ENCODE measurements at regions not wholly inside any gene's neighbourhood (a gene's known extent, or its start where the extent isn't known, plus 50 kb on each side); places are given as distances from the start of the nearest gene placed in this dataset.

DNA sequence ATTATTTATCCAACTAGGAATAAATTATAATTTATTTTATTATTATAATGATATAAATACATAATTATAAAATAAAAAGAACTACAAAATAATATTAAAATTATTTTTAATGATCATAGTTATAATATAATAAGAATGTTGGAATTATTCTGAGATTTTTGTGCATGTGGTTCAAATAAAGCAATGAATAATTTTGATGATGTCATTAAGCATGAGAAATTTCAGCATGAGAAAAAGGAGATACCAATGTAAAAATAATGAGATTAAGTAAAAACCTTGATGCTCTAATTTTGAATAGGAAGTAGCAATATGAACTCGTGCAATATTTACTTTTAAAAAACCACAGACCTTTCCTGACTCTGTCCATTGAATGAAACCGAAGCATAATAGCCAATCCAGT, 181.8 kb upstream of the MTNR1B start:
- no peaks in the 10 kb centered on the region for H3K36me3 ChIP-seq (replicated peaks)
- H3K27me3 ChIP-seq (replicated peaks), result no peaks in the 10 kb centered on the region
- in situ Hi-C loops (cut with HindIII; ENCODE audit: low pct_ligation_motif_present, low sequenced_read_pairs), result no loop called here
- no peak for DNase-seq
- TF ChIP-seq, protein P1, sequence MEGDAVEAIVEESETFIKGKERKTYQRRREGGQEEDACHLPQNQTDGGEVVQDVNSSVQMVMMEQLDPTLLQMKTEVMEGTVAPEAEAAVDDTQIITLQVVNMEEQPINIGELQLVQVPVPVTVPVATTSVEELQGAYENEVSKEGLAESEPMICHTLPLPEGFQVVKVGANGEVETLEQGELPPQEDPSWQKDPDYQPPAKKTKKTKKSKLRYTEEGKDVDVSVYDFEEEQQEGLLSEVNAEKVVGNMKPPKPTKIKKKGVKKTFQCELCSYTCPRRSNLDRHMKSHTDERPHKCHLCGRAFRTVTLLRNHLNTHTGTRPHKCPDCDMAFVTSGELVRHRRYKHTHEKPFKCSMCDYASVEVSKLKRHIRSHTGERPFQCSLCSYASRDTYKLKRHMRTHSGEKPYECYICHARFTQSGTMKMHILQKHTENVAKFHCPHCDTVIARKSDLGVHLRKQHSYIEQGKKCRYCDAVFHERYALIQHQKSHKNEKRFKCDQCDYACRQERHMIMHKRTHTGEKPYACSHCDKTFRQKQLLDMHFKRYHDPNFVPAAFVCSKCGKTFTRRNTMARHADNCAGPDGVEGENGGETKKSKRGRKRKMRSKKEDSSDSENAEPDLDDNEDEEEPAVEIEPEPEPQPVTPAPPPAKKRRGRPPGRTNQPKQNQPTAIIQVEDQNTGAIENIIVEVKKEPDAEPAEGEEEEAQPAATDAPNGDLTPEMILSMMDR (IDR thresholded peaks at IDR 0.05; ENCODE audit: low read depth, low read length, missing control alignments), result no peak
- no peak overlapping the region for H3K27ac ChIP-seq
- H3K4me3 ChIP-seq (ENCODE audit: low read depth, low read length), result no peak overlapping the region

DNA sequence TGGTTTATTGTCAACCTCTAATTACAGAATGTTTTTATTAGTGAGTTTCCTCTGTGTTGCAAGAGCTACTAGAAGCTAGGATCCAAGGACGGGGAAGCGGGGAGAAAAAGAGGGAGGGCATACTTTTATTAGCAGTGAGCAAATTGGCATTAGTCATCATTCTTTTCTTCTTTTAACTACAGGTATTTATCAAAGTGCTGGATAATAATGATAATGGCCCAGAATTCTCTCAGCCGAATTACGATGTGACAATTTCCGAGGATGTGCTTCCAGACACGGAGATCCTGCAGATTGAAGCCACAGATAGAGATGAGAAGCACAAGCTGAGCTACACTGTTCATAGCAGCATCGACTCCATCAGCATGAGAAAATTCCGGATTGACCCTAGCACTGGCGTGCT, 179.7 kb upstream of the MTNR1B start:
- in situ Hi-C loops (cut with HindIII; ENCODE audit: low pct_ligation_motif_present, low sequenced_read_pairs), result no loop called here
- TF ChIP-seq, protein P1 (IDR thresholded peaks at IDR 0.05; ENCODE audit: low read depth, low read length, missing control alignments), result no peak
- Histone ChIP-seq H3K27me3 (replicated peaks) (no peaks in the 10 kb centered on the region), H3K36me3 (replicated peaks) (no peaks in the 10 kb centered on the region), H3K4me3 (ENCODE audit: low read depth, low read length) (no peak overlapping the region), H3K27ac (no peak overlapping the region)
- no peak for DNase-seq

DNA sequence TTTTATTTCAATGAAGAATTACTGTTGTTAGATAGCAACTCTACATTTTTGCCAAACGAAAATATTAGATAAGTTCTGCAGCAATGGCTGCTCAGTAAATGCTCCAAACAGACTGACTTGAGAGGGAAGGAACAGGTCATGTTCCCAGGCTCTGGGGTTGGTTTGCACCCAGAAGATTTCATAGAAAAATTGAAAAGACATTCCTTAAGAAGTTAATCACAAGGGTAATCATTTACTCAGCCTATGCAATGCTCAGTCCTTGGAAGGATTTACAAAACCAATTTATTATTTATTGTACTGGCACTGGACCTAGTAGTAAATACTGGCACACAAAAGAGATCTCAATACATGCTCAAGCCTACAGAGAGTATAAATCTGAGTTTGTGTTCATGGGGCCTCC, 179.1 kb upstream of the MTNR1B start:
- no peak for DNase-seq
- Histone ChIP-seq H3K27me3 (replicated peaks) (no peaks in the 10 kb centered on the region), H3K36me3 (replicated peaks) (no peaks in the 10 kb centered on the region), H3K27ac (no peak overlapping the region), H3K4me3 (ENCODE audit: low read depth, low read length) (no peak overlapping the region)
- in situ Hi-C loops (cut with HindIII; ENCODE audit: low pct_ligation_motif_present, low sequenced_read_pairs), result no loop called here
- TF ChIP-seq, protein P1 (IDR thresholded peaks at IDR 0.05; ENCODE audit: low read depth, low read length, missing control alignments), result no peak

DNA sequence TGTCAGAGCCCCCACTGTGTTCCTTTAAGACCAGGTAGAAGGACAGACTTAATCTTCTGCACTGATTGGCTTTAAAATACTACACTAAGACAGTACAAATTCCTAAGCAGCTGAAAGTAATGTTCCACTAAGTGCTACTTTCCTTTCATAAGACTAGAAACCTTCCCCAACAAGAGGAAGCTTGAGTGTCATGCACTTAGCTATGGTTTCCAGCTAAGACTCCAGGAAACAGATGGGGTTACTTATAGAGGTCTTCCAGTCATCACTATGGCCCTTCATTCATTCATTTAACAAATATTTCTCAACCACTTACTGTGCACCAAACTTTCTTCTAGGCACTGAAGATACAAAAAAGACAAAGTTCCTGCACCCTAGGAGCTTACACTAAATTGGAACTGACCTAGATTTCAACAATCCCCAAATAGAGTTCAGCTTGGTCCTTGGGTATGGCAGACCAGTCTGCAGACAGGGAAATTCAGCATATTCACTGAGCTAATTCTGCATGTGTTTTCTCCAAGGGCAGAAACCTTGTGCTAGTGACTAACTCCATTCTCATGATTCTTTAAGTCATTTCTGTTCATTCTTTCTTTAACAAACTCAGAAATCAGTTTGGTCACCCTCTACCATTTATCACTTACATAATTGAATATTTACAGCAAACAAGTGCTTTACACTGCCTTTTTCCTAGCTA, 178.4 kb upstream of the MTNR1B start:
- H3K36me3 ChIP-seq (replicated peaks), result no peaks in the 10 kb centered on the region
- in situ Hi-C loops (cut with HindIII; ENCODE audit: low pct_ligation_motif_present, low sequenced_read_pairs), result no loop called here
- TF ChIP-seq, protein P1 (IDR thresholded peaks at IDR 0.05; ENCODE audit: low read depth, low read length, missing control alignments), result no peak
- H3K4me3 ChIP-seq (ENCODE audit: low read depth, low read length), result no peak overlapping the region
- no peaks in the 10 kb centered on the region for H3K27me3 ChIP-seq (replicated peaks)
- H3K27ac ChIP-seq, result no peak overlapping the region
- DNase-seq, result no peak

DNA sequence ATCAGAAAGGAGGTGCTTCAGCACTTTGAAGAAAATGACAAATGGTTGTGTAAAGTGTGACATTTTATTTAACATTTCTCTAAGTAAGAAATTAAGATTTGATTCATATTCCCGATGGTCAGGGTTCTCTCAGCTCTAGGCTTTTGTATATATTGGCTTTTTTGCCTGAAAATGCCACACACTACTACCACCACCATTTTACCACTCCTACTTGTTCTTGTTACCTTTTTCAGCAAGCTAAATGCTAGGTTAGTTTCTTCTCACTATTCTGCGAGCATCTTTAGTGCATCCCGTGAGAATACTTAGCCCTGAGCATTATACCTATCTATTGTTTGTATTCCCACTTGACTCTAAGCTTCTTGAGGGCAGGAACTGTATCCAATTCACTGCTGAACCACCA, 177.6 kb upstream of the MTNR1B start:
- no peak for DNase-seq
- no peak overlapping the region for H3K4me3 ChIP-seq (ENCODE audit: low read depth, low read length)
- TF ChIP-seq, protein P1 (IDR thresholded peaks at IDR 0.05; ENCODE audit: low read depth, low read length, missing control alignments), result no peak
- H3K27ac ChIP-seq, result no peak overlapping the region
- in situ Hi-C loops (cut with HindIII; ENCODE audit: low pct_ligation_motif_present, low sequenced_read_pairs), result no loop called here
- H3K36me3 ChIP-seq (replicated peaks), result no peaks in the 10 kb centered on the region
- H3K27me3 ChIP-seq (replicated peaks), result no peaks in the 10 kb centered on the region

DNA sequence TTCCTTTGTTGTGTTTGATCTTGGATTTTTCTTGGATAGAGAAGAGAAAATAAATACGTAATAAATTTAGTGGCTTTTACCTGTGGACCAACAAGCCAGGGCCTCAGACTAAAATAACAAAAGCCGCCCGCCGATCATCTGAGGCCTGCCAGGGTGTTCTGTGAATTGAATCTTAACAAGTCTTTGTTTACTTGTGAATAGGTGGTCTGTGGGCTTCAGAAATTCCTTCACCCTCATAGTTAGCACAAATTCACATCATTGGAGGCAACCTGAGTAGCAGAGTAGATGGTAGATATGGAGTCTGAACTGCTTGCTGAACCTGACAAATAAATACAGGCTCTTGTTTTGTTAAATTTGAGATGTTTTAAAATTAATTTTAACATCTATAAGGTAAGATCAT, 176.3 kb upstream of the MTNR1B start:
- Histone ChIP-seq H3K4me3 (ENCODE audit: low read depth, low read length) (no peak overlapping the region), H3K27me3 (replicated peaks) (no peaks in the 10 kb centered on the region), H3K27ac (no peak overlapping the region), H3K36me3 (replicated peaks) (no peaks in the 10 kb centered on the region)
- TF ChIP-seq, protein P1 (IDR thresholded peaks at IDR 0.05; ENCODE audit: low read depth, low read length, missing control alignments), result no peak
- DNase-seq, result no peak
- in situ Hi-C loops (cut with HindIII; ENCODE audit: low pct_ligation_motif_present, low sequenced_read_pairs), result no loop called here

Measured in brain microvascular endothelial cell (primary cell).